Hepatic stellate cell (primary cell): ENCODE measurements at regions not wholly inside any gene's neighbourhood (a gene's known extent, or its start where the extent isn't known, plus 50 kb on each side); places are given as distances from the start of the nearest gene placed in this dataset.
"Not testable (repeated sequence)": the region's sequence is repeated elsewhere in the genome, so short reads cannot be mapped to it uniquely, and the experiment has no call there.

Experiments used
- DNase-seq: peaks from one replicate; pipeline ENCODE4 v3.0.0; 2011; ENCODE audit warnings: low spot score

DNA sequence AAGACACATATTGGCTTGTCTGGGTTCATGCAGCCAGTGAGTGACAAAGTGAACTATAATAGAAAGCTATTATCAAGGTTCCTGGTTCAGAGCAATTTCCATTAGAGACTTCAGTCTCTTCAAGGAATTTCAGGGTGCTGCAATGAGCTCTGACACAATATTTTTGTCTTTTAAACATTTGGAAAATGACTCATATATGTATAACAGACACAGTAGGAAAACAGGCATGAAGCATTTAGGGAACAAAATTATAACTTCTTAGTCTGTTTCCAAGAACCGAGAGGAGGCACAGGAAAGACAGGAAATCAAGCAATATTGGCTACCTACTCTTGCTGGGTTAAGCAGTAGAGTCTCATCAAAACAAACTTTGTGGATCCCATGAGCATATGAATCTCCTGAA lies 170.4 kb downstream of the PTPRC start:
- DNase-seq = no peak

DNA sequence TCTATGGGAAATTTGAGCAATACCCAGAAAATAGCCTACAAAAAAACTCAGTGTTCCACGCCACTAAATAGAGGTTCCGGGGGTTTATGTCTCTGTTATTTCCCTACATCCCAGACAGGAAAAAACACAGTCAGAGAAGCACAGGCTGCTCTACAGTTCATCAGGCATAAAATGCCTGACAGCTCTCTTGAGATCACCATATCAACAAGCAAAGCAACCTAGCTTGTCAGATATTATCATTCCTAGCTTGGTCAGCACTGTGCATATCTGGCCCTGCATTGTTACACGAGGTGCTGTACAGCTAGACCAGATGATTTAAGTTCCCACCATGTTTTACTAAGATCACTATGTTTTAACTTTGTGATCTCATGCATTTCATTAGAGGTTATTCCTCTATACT lies 172.6 kb downstream of the PTPRC start:
- DNase-seq = no peak

DNA sequence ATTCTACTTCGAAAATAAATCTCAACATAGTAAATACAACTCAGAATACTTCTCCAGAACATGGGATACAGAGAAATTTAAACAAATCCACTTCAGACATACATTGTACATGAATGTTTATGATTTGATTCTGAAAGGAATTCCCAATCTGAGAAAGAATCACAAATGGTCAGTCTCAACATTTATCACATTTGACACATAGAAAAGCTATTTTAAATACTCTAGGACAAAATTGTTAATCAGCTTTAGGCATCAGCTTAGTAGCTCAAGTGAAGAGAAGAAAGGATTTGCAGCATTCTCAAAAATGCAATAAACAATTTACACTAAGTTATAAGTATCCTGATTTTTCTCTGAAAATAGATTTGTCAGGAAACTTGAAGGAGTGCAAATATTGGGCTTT lies 184.8 kb downstream of the PTPRC start:
- no peak for DNase-seq

DNA sequence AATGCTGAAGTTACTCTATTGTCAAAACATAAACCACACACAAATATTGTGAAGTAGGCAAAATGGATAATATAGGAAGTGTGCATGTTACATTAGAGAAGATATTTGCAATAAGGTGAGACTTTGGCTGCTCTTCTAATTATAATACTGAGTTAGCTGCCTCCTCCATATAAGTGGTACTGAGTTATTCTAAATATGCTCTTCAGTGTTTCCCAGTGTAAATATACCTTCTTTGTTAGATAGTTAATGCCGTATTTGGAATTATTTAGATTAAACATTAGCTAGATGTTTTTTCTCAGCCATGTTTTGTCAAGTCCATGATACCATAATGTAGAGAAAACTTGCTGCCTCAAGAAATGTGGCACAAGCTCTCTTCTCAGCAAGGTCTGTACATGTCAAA lies 186.4 kb downstream of the PTPRC start:
- DNase-seq = no peak

DNA sequence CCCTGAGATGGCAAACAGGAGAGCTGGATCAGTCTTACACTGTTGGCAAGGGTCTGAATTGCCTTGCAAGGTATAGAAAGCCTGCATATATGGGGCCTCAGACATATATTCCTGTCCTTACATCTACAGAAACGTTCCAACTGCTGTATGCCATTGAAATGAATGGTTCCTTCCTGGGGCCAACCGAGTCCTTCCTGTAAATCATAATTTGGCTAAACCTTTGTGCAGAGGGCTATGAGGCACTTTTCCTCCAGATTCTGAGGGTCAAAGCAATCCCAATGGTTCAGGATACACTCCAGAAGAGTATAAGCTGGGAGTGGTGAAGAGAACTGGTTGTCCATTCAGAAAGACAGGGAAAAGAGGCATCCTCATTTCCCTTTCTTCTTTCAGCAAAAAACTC lies 190.5 kb downstream of the PTPRC start:
- no peak for DNase-seq

DNA sequence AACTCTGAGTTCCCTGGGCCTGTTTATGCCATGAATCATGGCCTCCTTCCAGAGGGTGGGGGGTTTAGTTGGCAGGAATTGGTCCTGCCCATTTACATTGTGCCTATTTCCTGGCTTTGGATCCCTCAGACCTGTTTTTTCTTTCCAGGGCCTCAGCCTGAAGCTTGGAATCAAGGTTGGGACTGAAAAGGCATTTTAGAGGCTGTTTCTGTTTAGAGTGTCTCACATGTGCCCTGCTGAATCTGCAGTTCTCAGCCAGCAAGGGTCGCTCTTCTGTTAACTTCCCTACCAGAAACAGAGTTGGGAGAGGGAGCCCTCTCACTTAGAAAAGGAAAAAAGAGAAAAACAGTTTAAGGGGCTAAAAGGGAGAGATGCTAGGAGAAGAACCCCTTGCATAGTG lies 191.1 kb downstream of the PTPRC start:
- DNase-seq = no peak

DNA sequence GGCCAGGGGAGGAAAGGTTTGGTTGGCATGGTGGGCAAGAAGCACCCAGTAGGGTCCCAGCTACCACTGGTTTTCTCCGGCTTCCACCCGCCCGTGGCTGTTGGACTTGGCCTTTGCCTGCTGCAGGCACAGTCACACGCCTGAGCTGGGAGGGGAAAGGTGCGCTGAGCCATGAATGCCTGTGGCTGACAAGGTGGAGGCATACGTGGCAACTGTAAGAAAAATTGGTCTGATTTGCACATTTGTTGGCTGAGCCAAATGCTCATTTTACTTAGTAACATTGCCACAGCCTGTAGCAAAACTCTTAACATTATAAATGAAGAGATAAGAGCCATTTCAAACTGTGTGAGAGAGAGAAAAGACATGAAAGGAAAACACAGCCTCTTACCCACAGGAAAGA lies 191.6 kb downstream of the PTPRC start:
- DNase-seq = no peak

DNA sequence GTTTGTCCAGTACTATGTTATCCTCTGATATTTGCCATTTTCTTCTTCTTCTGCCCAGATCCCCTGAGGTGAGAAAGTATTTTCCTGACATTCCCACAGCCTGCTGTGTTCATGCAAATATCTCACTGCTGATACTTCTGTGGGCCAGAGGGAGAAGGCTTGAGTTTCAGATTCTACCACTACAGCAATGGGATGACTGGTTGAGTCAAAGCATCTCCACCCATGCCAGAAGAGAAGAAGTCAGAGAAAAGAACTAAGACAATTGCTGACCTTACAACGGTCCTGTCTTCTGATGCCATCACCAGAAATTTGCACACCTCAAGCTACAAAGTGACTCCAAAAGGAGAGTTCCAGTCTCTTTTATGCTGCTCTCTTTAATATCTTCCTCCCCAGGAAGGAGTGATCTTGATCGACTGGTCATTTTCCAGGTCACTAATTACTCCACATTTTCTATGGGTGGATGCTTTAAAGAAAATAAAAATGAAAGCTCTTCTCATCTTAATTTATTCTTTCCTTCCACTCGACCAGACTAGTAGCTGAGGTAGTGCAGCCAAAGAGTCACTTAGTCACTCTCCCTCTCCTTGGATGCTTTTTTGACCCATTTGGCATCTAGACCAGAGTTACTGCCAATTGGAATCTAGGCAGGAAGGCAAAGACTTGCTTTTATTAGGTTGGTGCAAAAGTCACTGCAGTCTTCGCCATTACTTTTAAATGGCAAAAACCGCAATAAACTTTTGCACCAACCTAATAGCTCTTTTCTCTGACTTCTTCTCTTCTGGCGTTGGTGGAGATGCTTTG lies 195.1 kb downstream of the PTPRC start:
- no peak for DNase-seq

DNA sequence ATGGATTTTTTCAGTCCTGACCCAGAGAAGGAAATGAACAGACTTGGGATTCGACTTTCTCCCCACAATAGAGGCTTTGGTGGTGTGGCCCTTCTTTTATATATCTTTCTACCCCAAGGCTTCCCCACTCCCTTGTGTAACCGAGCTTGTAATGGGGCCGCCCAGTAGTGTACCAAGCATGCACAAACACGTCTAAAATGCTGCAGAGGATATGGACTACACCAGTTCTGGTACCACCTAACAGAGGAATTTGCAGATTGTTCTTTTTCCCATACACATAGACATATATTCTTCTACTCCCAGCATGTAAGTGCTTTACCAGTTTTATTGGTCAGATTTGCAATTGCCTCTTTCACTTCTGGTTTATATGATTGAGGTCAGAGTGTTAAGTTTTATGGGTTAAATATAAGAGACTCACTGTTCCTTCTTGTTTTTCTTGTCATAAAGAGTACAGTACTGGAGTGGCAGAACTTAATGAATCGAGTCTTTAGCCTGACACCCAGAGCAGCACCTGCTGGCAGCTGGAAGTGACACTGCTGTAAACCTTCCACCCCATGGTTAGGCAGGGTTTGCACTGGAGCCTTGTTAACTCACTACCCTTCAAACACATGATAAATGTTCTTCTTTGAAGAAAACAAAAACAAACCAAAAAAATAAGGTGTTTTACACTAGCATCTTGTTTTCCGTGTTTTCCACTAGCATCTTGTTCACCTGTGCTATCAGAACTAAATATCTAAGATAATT lies 198.6 kb downstream of the PTPRC start:
- DNase-seq = no peak

DNA sequence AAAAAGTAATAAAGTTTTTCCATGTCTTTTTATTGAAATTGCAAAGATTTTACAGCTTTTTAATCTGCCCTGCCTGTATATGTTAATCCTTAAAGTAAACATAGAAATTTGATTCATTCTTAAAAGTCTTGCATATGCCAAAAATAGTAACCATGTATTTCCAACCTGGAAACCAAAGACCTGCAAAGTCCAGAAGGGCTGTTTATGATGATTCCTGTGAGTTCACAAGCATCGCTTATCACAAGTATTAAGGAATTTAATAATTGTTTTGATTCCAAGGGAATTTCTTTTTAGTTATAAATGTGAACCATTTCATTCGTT lies 199.1 kb downstream of the PTPRC start:
- no peak for DNase-seq

DNA sequence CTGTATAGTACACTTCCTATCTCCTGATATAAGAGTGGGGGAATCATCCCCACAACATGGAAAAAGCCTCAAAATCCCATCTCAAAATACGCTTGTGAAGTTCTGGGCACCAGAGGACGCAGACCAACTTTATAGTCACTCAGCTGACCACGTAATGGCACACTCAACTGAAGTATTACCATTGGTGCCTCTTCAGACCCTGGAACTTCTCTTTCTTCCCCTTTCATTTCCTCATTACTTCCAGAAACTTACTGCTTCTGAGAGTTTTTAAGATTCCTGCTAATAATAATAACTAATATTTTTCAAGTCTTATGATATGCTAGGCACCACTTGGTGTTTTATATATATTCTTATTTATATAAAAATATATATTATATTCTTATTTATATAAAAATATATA lies 202.6 kb downstream of the PTPRC start:
- no peak for DNase-seq

DNA sequence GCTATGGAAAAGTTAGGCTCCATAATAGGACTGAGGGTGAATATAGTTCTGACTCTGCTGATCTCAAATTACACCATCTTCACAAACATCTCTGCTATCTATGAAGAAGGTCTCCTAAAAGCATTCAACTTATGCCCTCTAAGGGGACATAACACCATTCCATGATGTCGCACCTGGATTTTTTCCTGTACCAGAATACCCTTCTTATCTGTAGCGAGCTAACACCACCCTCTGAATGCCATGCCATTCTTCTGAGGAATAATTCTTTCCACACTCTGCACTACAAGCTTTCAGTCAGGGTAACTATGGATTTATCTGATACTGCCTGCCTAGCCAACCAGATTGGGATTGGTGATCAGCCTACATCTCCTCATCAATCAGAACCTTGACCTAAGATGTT lies 203.8 kb downstream of the PTPRC start:
- DNase-seq = no peak

DNA sequence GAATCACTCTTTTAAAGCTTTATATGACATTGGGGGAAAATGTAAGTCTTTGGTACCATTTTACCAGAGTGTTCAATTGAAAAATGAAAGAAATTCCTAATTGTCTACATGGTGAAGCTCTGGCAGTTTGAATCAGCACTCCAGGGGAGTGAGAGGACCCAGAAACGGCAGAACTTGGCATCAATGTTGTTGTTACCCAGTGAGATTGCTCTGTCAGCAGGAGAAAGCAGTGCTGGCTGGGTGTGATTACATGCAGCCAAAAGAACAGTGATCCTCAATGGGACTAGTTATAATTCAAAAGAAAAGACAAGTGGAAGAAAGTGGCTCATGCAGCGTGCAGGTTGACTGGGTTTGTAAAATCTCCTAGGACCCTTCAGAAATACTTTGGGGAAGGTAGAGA lies 206.4 kb downstream of the PTPRC start:
- DNase-seq = no peak

DNA sequence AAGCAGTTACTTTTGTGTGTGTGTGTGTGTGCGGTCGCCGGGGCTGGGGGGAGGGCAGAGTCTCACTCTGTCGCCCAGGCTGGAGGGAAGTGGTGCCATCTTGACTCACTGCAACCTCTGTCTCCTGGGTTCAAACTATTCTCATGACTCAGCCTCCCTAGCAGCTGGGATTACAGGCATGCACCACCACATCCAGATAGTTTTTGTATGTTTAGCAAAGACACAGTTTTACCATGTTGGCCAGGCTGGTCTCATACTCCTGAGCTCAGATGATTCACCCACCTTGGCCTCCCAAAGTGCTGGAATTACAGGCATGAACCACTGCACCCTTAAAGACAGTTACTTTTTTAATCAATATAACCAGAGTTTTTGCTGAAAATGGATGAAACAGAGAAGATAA lies 207.0 kb downstream of the PTPRC start:
- no peak for DNase-seq

DNA sequence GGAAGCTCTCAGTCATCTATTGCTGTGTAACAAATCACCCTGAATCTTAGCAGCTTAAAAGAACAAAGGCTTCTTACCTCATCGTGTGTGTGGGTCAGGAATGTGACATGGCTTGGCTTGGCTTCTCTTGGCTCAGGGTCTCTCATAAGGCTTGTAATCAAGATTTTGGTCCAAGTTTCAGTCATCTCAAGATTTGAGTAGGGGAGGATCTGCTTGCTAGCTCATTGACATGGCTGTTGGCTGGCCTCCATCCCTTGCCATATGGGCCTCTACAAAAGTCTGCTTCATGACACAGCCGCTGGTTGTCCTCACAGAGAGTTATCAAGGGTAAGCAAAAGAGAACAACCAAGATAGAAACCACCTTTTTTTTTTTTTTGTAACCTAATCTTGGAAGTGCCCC lies 207.7 kb downstream of the PTPRC start:
- DNase-seq = no peak

DNA sequence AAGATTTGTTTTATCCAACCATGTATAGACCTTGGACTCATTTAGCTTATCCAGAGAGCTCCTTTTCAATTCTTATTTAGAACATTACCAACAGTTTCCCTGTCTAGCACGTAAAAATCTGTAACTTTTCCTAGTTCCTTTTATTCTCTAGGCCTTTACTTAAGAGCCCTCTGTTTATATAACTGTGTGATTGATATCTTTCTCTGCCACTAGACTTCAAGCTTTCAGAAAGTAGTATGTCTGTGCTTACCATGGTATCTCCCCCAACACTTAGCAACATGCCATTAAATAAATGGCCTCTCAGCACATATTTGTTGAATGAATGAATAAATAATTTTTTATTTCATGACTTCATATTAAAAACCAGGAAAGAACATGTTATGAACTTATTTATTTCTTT lies 209.4 kb downstream of the PTPRC start:
- no peak for DNase-seq

DNA sequence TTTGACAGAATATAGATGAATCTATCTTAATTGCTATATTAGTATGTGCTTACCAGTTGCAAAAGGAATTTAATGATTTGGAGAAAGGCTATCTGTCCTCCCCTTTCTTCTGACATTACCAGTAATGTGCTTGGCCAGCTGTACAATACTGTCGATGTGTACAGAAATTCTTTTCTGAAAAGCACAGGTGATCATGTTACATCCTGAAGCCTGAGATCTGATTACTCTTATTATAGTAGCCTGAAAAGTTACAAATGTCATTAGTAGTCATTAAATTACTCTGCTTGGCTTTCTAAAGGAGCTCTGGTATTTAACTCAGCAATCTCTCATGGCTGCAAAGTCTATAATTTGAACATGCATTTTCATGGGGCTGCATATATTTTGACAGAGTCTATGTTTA lies 209.8 kb downstream of the PTPRC start:
- DNase-seq = no peak

DNA sequence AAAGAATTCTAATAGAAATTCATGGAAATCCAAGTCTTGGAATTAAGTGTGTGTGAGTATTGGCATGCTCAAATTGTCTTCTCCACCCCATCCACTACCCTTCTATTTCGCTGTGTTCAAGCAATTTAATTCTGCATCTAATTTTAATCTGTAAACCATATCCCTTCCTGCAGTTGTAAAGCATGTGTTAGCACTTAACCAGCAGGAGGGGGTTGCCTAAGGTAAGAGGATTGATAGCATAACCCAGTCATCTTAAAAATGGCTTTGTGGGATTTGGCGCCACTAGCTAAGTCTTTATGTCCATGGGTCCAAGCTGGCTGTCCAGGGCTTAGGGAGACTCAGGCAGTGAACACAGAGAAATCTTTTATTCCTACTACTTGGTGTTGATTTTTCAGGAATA lies 210.3 kb downstream of the PTPRC start:
- no peak for DNase-seq

DNA sequence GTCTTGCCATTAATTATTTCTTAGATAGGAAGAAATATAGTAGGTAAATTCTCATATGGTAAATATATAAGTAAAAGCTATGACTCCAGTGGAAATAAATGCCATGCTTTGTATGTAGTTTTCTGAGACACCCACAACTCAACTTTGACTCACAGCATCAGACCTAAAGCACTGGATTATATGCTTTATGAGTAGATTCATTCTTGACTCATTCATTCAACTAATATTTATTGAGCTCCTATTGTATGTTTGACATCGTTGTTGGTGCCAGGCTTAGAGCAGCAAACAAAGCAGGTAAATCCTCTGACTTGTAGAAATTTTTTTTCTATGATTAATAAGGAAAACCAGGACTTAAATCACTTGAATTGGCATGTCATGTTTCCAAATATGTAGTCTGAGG lies 211.4 kb downstream of the PTPRC start:
- no peak for DNase-seq

DNA sequence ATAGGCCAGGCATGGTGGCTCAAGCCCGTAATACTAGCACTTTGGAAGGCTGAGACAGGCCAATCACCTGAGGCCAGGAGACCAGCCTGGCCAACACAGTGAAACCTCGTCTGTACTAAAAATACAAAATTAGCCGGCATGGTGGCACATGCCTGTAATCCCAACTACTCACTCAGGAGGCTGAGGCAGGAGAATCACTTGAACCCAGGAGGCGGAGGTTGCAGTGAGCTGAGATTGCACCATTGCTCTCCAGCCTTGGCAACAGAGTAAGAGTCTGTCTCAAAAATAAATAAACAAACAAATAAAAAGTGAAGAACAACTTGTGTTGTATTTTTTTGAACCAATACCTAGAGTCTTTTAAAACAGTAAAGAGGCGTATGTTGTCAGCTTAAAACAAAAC lies 212.1 kb downstream of the PTPRC start:
- DNase-seq = not testable (repeated sequence)

DNA sequence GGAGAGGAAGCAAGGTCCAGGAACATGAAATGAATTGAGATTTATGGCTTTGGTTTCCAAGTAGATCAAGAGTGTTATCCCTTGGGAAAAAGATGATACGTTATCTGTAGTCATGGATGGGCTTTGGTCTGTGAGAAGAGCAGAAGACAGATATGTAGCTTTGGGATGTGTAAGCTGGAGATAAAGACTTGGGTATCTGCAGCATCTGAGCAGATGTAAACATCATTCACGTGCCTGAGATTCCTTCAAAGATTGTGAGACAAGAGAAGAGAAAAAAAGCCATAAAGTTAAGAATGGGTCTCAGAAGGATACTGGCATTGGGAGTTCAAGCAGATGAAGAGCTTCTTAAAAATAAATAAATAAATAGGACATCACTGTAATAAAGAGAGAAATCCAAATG lies 217.8 kb downstream of the PTPRC start:
- DNase-seq = no peak

DNA sequence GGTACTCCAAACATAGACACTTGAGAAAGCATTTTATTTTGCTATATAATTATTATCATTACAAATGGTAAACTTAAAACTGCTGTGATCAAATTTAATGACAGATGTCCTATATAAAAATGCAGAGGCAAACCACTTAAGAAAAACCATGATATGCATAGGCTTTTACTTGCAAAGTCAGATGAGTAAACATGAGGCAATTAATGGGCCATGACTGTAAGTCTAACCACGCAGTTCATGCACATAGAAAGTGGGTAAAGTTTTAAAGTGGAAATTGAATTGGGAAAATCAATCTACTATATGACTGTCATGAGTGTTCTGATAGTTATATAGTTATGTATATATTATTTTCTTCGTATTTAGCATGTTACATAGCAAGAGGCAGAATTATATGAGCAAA lies 219.2 kb downstream of the PTPRC start:
- no peak for DNase-seq

DNA sequence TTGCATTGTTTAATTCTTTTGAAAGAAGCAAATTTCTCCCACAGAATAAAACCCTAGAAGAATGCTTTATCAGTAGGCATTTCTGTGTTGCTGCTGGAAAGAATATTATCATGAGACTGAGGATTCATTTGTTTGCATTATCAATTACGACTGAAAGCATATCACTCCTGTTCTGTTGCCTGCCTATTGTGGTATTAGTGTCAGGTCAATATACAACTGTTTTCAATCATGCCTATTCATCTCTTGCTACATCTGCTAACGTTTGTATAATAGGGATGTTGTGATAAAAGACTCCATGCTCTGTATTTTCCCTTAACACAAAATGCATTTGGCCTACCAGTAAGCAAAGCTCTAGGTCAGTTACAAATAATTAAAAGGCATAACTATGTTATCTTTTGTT lies 221.5 kb downstream of the PTPRC start:
- no peak for DNase-seq

DNA sequence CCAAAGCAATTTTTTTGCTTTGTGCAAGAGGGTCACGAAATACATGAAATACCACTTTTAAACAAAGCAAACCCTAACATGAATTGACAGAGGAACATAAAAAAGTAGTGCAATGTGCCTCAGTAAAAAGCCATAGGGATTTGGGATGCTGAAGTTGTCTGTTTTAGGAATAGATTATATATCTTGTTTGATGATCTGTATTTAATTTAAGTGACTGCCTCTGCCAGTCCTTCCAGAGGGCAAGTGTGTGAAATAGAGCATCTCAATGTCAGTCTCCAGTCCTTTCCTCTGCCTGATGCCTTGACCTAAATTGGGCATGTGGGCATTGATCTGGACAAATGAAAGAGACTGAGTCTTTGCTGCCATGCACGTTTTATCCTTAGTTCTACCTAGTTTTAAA lies 222.8 kb downstream of the PTPRC start:
- DNase-seq = no peak
